A549 (cell line): ENCODE measurements at regions not wholly inside any gene's neighbourhood (a gene's known extent, or its start where the extent isn't known, plus 50 kb on each side); places are given as distances from the start of the nearest gene placed in this dataset.
"Not testable (repeated sequence)": the region's sequence is repeated elsewhere in the genome, so short reads cannot be mapped to it uniquely, and the experiment has no call there.

Experiments used
- ATAC-seq, 2 experiments: fragments of 200-7000 bp in 1 of 2; fragments of >200 bp in 1 of 2; cut with Nextera tagmentation in 1 of 2; cut with Tn5 transposase in 1 of 2; 3 replicates each; pipeline versions ENCODE4 v1.8.0 to v1.9.1; 2018 to 2020; ENCODE audit warnings: mild to moderate bottlenecking in 1 of 2, moderate library complexity in 1 of 2
- CTCF ChIA-PET: fragments of 300-600 bp; sonication (Branson Sonifier 250); formaldehyde crosslinking; extraction: SDS; loops from one replicate; lab custom pipeline; 2021; ENCODE audit warnings: antibody characterized with exemption, inconsistent platforms; lab: Yijun Ruan, JAX
- POLR2A ChIA-PET: fragments of 350-600 bp; formaldehyde crosslinking; extraction: SDS; loops from one replicate; lab custom pipeline; 2021; ENCODE audit warnings: antibody characterized with exemption, inconsistent platforms; lab: Yijun Ruan, JAX
- DNase-seq, 2 experiments: peaks; one replicate each; pipeline versions ENCODE4 v3.0.0 to v3.0.0-alpha.2; 2011 to 2016; ENCODE audit warnings: low read depth in 1 of 2, low spot score in 1 of 2
- FAIRE-seq: peaks from 2 replicates; lab custom pipeline; 2011; peaks lifted over from hg19 to GRCh38; lab: Jason Lieb, UNC
- H3K27ac ChIP-seq, 2 experiments: fragments of >200 bp; sonication (Bioruptor Twin); formaldehyde crosslinking; 3 replicates each; pipeline ENCODE4 v1.5.1; 2016 to 2017
- H3K4me1 ChIP-seq: fragments of >200 bp; sonication (Bioruptor Twin); formaldehyde crosslinking; 3 replicates; pipeline ENCODE4 v1.6.1; 2016
- H3K4me2 ChIP-seq: fragments of >200 bp; sonication (Bioruptor Twin); formaldehyde crosslinking; 3 replicates; pipeline ENCODE4 v1.6.1; 2016
- H3K4me3 ChIP-seq: fragments of >200 bp; sonication (Bioruptor Twin); formaldehyde crosslinking; 3 replicates; pipeline ENCODE4 v1.5.1; 2016
- H3K9me3 ChIP-seq: fragments of >200 bp; sonication (Bioruptor Twin); formaldehyde crosslinking; 3 replicates; pipeline ENCODE4 v1.6.1; 2016
- BCL3 ChIP-seq: fragments of >200 bp; sonication (Bioruptor Twin); formaldehyde crosslinking; IDR thresholded peaks from 3 replicates; pipeline ENCODE4 v1.6.1; 2016
- CBX2 ChIP-seq: fragments of 200-600 bp; sonication (generic); IDR thresholded peaks from 2 replicates; pipeline ENCODE4 v1.6.1; 2016; ENCODE audit warnings: low read depth, mild to moderate bottlenecking, borderline replicate concordance
- CHD4 ChIP-seq: fragments of 200-600 bp; sonication (generic); IDR thresholded peaks from 2 replicates; pipeline ENCODE4 v1.6.1; 2016; ENCODE audit warnings: antibody characterized with exemption, mild to moderate bottlenecking, borderline replicate concordance
- CTCF ChIP-seq: fragments of >200 bp; sonication (Bioruptor Twin); formaldehyde crosslinking; IDR thresholded peaks from 3 replicates; pipeline ENCODE4 v1.5.1; 2016
- EHMT2 ChIP-seq: fragments of 200-600 bp; sonication (generic); IDR thresholded peaks from 2 replicates; pipeline ENCODE4 v1.6.1; 2016; ENCODE audit warnings: antibody characterized with exemption, low read depth, mild to moderate bottlenecking, moderate library complexity
- FOSB ChIP-seq: fragments of 250-450 bp; sonication (Bioruptor Pico); IDR thresholded peaks from 2 replicates; pipeline ENCODE4 v1.5.0; 2020; ENCODE audit warnings: mild to moderate bottlenecking, moderate library complexity
- GATA3 ChIP-seq: IDR thresholded peaks from 2 replicates; pipeline ENCODE4 v1.6.1; 2012; ENCODE audit warnings: borderline replicate concordance
- HDAC2 ChIP-seq: fragments of 200-600 bp; sonication (generic); IDR thresholded peaks from 2 replicates; pipeline ENCODE4 v1.6.1; 2016
- HMGXB4 ChIP-seq: fragments of 250-450 bp; sonication (Bioruptor Pico); IDR thresholded peaks from 2 replicates; pipeline ENCODE4 v1.5.0; 2021; ENCODE audit warnings: mild to moderate bottlenecking, moderate library complexity, borderline replicate concordance
- HOXA7 ChIP-seq: fragments of 250-450 bp; sonication (Bioruptor Pico); IDR thresholded peaks from 2 replicates; pipeline ENCODE4 v1.5.0; 2020; ENCODE audit warnings: mild to moderate bottlenecking, moderate library complexity
- HOXB5 ChIP-seq: fragments of 250-450 bp; sonication (Bioruptor Pico); IDR thresholded peaks from 2 replicates; pipeline ENCODE4 v1.5.0; 2020; ENCODE audit warnings: mild to moderate bottlenecking, moderate library complexity
- KDM5A ChIP-seq: fragments of 200-600 bp; sonication (generic); IDR thresholded peaks from 2 replicates; pipeline ENCODE4 v1.6.1; 2016; ENCODE audit warnings: antibody characterized with exemption, mild to moderate bottlenecking
- MAFK ChIP-seq: fragments of 450-650 bp; IDR thresholded peaks from 2 replicates; pipeline ENCODE4 v1.6.1; 2014; ENCODE audit not compliant: partially characterized antibody
- MAX ChIP-seq: IDR thresholded peaks from 2 replicates; pipeline ENCODE4 v1.6.1; 2012
- MYC ChIP-seq: IDR thresholded peaks from 2 replicates; pipeline ENCODE4 v1.6.1; 2012; ENCODE audit warnings: mild to moderate bottlenecking, inconsistent platforms, low read length, improper control_type of control experiment, borderline replicate concordance
- SMC3 ChIP-seq: fragments of >200 bp; sonication (Bioruptor Twin); formaldehyde crosslinking; IDR thresholded peaks from 3 replicates; pipeline ENCODE4 v1.6.1; 2018; ENCODE audit warnings: inconsistent platforms
- TP53 ChIP-seq: fragments of 250-450 bp; sonication (Bioruptor Pico); IDR thresholded peaks from 2 replicates; pipeline ENCODE4 v1.5.0; 2021; ENCODE audit warnings: mild to moderate bottlenecking, moderate library complexity
- ZSCAN20 ChIP-seq: fragments of 250-450 bp; sonication (Bioruptor Pico); IDR thresholded peaks from 2 replicates; pipeline ENCODE4 v1.8.0; 2022; ENCODE audit warnings: mild to moderate bottlenecking, moderate library complexity
- WGBS: methylation state at CpG from one replicate; pipeline ENCODE4 v1.1.6; 2017; ENCODE audit errors: missing lambda C conversion rate; 5-methylcytosine and 5-hydroxymethylcytosine counted together

GRCh38 chr2:234156326-234156725, 105.8 kb downstream of the SPP2 start:
- ATAC-seq (no peak), DNase-seq (no peak), FAIRE-seq (no peak)
- Histone ChIP-seq H3K27ac (0 out of 6 replicates have a peak overlapping the region, but pooled peaks of 1 of the 2 experiments have one; percentile 35), H3K4me1 (peaks cover 11% of the 10 kb centered on the region; the same call in 2 of the 3 replicates), H3K4me3 (no peak overlapping the region), H3K9me3 (no peaks in the 10 kb centered on the region), H3K4me2 (no peak overlapping the region)
- ChIA-PET POLR2A (no interaction called here), CTCF (interaction anchor here (0.8 to 2.1 kb wide), 4 partner anchors 13 to 389 kb away, joined by 3 to 7 read pairs (median 3); no protein-coding TSS in a partner anchor)
- 99% methylated on average over 3 of the region's 3 CpGs for WGBS
- TF ChIP-seq CTCF (no peak), MYC (no peak), BCL3 (no peak), EHMT2 (no peak), CHD4 (no peak), HOXA7 (CRISPR knock-in tag) (no peak), HDAC2 (no peak), HMGXB4 (CRISPR knock-in tag) (no peak), CBX2 (no peak), FOSB (no peak), HOXB5 (CRISPR knock-in tag) (no peak), TP53 (no peak), MAFK (no peak), KDM5A (no peak), MAX (no peak), ZSCAN20 (CRISPR knock-in tag) (no peak)

GRCh38 chr2:234152835-234153234, 102.3 kb downstream of the SPP2 start:
- H3K4me3 ChIP-seq, H3K9me3 ChIP-seq, DNase-seq, ATAC-seq, FAIRE-seq, H3K4me1 ChIP-seq, H3K27ac ChIP-seq, H3K4me2 ChIP-seq, CTCF ChIA-PET, POLR2A ChIA-PET: not testable (repeated sequence)
- WGBS, result 95% methylated on average over 2 of the region's 2 CpGs

- WGBS, result 72% methylated on average over 3 of the region's 3 CpGs
- FAIRE-seq (no peak), ATAC-seq (no peak), DNase-seq (no peak)
- POLR2A ChIA-PET, result no interaction called here
- no peaks in the 10 kb centered on the region for H3K9me3 ChIP-seq
- H3K4me2 ChIP-seq, result peak overlapping the region; percentile 22; the same call in 2 of the 3 replicates
- no peak overlapping the region for H3K4me3 ChIP-seq
- CTCF ChIA-PET, result interaction anchor here (1.0 to 1.3 kb wide), 2 partner anchors 111 to 350 kb away, joined by 3 to 4 read pairs; partner anchors contain the start of gene ARL4C
- peaks cover 25% of the 10 kb centered on the region for H3K4me1 ChIP-seq
- H3K27ac ChIP-seq, result peak overlapping the region; percentile 21 to 74; a peak in 5 of 6 replicates
- TF ChIP-seq SMC3 (no peak), GATA3 (peak; percentile 63; the same call in 1 of the 2 replicates)
Observed at GRCh38 chr2:234147335-234147861, 96.9 kb downstream of the SPP2 start.
